ENCODE measurements at regions not wholly inside any gene's neighbourhood (a gene's known extent, or its start where the extent isn't known, plus 50 kb on each side); places are given as distances from the start of the nearest gene placed in this dataset.

GRCh38 chr3:153448151-153448829 is 286.3 kb downstream of the RAP2B start (continued):
- TF ChIP-seq REST (IDR thresholded peaks at IDR 0.05; ENCODE audit: low read depth): no peak
- TF ChIP-seq JUND (IDR thresholded peaks at IDR 0.05): no peak
- no peak for TF ChIP-seq SP1 (IDR thresholded peaks at IDR 0.05; ENCODE audit: low read depth)
- no peak for TF ChIP-seq CEBPB (IDR thresholded peaks at IDR 0.05; ENCODE audit: low read depth)
- no peak for TF ChIP-seq EZH2 (IDR thresholded peaks at IDR 0.05)
- TF ChIP-seq CBX3 (IDR thresholded peaks at IDR 0.05; ENCODE audit: low read depth): no peak
- TF ChIP-seq ELF1 (IDR thresholded peaks at IDR 0.05; ENCODE audit: borderline replicate concordance, low read depth): no peak

- Histone ChIP-seq H3K4me3 (replicated peaks in 1 of 2; ENCODE audit: low read depth in 1 of 2, low read length in 2 of 2) (no peak overlapping the region), H3K9ac (ENCODE audit: low read length) (no peak overlapping the region), H2AFZ (ENCODE audit: low read depth, low read length, poor library complexity, severe bottlenecking) (no peak overlapping the region), H3K4me1 (ENCODE audit: control insufficient read depth in 1 of 2, insufficient read depth in 2 of 2, low read length in 2 of 2) (no peaks in the 10 kb centered on the region), H3K4me2 (ENCODE audit: low read length) (no peak overlapping the region), H4K20me1 (ENCODE audit: insufficient read depth) (no peaks in the 10 kb centered on the region), H3K27me3 (ENCODE audit: insufficient read depth, low read length) (no peaks in the 10 kb centered on the region), H3K27ac (ENCODE audit: low read depth, low read length) (no peak overlapping the region), H3K9me2 (ENCODE audit: insufficient read depth) (no peaks in the 10 kb centered on the region), H3K36me3 (ENCODE audit: control insufficient read depth in 1 of 2, insufficient read depth in 2 of 2, low read length in 2 of 2) (no peaks in the 10 kb centered on the region), H3K79me2 (ENCODE audit: insufficient read depth, low read length) (no peaks in the 10 kb centered on the region), H3K9me3 (ENCODE audit: control insufficient read depth in 1 of 2, insufficient read depth in 1 of 2, low read depth in 1 of 2, low read length in 2 of 2) (no peaks in the 10 kb centered on the region)
- DNase-seq (ENCODE audit: low read depth, low spot score) (no peak), ATAC-seq (no peak)
- ChIA-PET CTCF (no interaction called here), POLR2A (no interaction called here), RAD21 (ENCODE audit: low non-redundant PET in 1 of 2, low total read pairs in 2 of 2, uncharacterized antibody in 2 of 2, unreplicated experiment in 2 of 2) (no interaction called here)
- TF ChIP-seq JUND (IDR thresholded peaks at IDR 0.05): no peak
- TF ChIP-seq YY1 (IDR thresholded peaks at IDR 0.05; ENCODE audit: extremely low read depth, insufficient replicate concordance, low read depth, low read length): no peak
- TF ChIP-seq EZH2phosphoT487 (IDR thresholded peaks at IDR 0.05; ENCODE audit: borderline replicate concordance): no peak
- no peak for TF ChIP-seq REST (IDR thresholded peaks at IDR 0.05; ENCODE audit: low read depth)
- TF ChIP-seq ZFX (IDR thresholded peaks at IDR 0.05): no peak
- no peak for TF ChIP-seq SRF (IDR thresholded peaks at IDR 0.05; ENCODE audit: low read depth)
- no peak for TF ChIP-seq ZNF274 (IDR thresholded peaks at IDR 0.05; ENCODE audit: low read depth, low read length)
- TF ChIP-seq TCF7L2 (IDR thresholded peaks at IDR 0.05; ENCODE audit: borderline replicate concordance, extremely low read depth, insufficient read depth, insufficient read length): no peak
- no peak for TF ChIP-seq CBX3 (IDR thresholded peaks at IDR 0.05; ENCODE audit: low read depth)
- TF ChIP-seq MAX (IDR thresholded peaks at IDR 0.05): no peak
- no peak for TF ChIP-seq POLR2AphosphoS5 (IDR thresholded peaks at IDR 0.05; ENCODE audit: low read depth, low read length)
- no peak for TF ChIP-seq ATF3 (IDR thresholded peaks at IDR 0.05)
- no TSS peak for BruUV-seq (replicated peaks)
- intact Hi-C loops (cut with micrococcal nuclease): no loop called here
These were observed 295.0 kb downstream of the RAP2B start for GRCh38 chr3:153456833-153457545.

All from HCT116 (cell line).